LNCaP clone FGC (cell line): ENCODE measurements at regions not wholly inside any gene's neighbourhood (a gene's known extent, or its start where the extent isn't known, plus 50 kb on each side); places are given as distances from the start of the nearest gene placed in this dataset.
A peak's percentile ranks its signal among the peaks of the same experiment; 100 is the strongest.

Experiments used
- DNase-seq: peaks from one replicate; pipeline ENCODE4 v3.0.0-alpha.2; 2011; ENCODE audit warnings: low read depth
- H3K4me3 ChIP-seq: 2 replicates; pipeline ENCODE4 v1.5.1; 2011; ENCODE audit warnings: mild to moderate bottlenecking, low read depth, low read length, control low read depth
- TF ChIP-seq, protein P1 (sequence below): IDR thresholded peaks from 2 replicates; pipeline ENCODE4 v1.5.1; 2012; ENCODE audit warnings: mild to moderate bottlenecking; ENCODE audit not compliant: control insufficient read depth, insufficient read depth; ENCODE audit errors: extremely low read depth

- TF ChIP-seq, protein P1, sequence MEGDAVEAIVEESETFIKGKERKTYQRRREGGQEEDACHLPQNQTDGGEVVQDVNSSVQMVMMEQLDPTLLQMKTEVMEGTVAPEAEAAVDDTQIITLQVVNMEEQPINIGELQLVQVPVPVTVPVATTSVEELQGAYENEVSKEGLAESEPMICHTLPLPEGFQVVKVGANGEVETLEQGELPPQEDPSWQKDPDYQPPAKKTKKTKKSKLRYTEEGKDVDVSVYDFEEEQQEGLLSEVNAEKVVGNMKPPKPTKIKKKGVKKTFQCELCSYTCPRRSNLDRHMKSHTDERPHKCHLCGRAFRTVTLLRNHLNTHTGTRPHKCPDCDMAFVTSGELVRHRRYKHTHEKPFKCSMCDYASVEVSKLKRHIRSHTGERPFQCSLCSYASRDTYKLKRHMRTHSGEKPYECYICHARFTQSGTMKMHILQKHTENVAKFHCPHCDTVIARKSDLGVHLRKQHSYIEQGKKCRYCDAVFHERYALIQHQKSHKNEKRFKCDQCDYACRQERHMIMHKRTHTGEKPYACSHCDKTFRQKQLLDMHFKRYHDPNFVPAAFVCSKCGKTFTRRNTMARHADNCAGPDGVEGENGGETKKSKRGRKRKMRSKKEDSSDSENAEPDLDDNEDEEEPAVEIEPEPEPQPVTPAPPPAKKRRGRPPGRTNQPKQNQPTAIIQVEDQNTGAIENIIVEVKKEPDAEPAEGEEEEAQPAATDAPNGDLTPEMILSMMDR, result no peak
- no peak overlapping the region for H3K4me3 ChIP-seq
- DNase-seq, result no peak
Observed at GRCh38 chr6:767755-768512, 75.0 kb upstream of the EXOC2 start.

DNA sequence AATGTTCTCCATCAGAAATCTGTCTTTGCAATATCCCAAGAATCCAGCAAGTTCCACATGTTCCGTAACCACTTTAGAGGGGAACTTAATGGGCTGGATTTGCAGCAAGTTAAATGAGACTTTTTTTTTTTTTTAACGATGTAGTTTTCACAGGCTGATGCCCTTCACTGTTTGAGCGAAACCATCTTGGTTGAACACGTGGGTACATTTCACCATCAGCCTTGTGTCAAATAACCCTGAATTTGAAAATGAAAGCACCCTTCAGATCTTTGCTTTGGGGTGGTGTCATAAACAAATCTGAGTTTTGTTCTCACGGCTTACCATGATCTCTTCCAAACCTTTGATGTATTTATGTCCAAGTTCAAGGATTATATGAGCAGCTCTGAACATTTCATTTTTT, 73.7 kb upstream of the EXOC2 start:
- no peak for DNase-seq
- TF ChIP-seq, protein P1, result no peak
- no peak overlapping the region for H3K4me3 ChIP-seq

DNA sequence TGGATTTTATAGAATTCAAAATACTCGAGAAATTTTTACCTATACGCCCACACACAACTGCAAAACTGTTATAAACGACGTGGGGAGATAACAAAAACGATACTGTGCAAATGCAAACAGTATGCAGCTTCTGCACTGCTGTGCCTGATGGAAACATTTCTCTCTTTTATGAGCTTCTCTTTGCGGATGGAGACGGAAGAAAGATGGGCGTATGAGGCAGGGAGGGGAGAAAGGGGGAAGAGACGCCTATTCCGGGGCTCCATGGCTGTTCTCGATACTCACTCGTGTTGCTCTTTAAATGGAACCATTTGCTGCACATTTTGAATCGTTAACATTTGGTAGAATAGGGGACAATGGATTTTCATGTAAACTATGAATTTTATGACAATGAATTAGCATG, 69.1 kb upstream of the EXOC2 start:
- H3K4me3 ChIP-seq, result no peak overlapping the region
- TF ChIP-seq, protein P1, result no peak
- DNase-seq, result no peak

DNA sequence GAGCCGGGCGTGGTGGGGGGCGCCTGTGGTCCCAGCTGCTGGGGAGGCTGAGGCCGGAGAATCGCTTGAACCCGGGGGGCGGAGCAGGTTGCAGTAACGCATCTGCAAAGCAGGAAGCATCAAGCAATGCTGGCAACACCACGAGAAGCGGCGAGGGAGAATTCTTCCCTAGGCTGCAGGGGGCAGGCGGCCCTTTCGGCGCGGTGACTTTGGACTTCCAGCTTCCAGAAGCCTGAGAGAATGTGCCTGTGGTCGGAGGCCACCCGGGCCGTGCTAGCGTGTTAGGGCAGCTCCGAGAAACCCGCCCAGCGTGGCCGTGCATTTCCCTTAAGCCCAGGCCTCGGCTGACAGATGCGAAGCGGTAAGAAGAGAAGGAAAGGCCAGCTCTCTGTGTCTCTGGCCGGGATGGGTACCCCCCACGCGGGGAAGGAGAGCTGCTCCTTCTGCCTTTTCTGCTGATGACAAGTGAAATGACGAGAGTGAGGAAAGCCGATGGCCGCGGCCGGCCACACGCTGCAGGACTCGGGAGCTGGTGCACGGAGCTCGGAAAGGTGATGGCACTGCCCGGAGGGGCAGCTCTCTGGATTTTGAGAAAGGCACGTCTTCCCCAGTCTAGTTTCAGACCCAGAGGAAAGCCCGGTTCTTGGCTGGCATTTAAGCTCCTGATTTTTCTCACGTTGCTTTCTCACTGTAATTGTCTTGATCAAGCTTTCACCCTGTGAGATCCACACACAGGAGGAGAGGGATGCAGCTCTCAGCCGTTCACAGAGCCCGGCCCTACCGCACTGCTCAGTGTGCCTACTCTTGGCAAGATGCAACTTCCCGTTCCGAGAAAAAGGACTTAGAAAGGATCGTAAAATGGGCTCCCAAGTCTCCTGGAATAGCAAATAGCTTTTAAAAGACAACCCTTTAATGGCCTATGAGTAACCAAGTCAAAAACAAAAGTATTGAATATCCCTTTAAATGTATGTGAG, 68.3 kb upstream of the EXOC2 start:
- TF ChIP-seq, protein P1, result no peak
- DNase-seq, result peak; percentile 10

GRCh38 chr6:759729-760128, 66.8 kb upstream of the EXOC2 start:
- TF ChIP-seq, protein P1, result no peak
- no peak for DNase-seq
- H3K4me3 ChIP-seq, result no peak overlapping the region

More for the DNA sequence above, 68.3 kb upstream of the EXOC2 start:
- H3K4me3 ChIP-seq, result no peak overlapping the region

DNA sequence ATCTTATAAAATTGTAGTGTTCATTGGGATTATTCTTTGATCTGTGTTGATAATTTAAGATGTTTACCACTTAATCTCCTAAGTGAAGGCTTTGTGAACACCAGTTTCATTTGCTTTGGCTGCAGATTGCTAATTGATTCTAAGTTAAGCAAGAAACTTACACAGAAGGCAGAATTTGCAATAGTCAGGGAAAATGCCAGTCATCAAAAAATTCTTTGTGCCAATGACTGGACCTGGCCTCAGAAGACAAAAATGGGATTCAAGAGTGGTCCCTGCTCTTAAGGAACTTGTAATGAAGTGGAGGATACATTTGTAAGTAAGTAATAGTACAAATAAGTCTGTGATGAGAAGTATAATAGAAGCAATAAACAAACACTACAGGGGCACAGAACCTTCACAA, 63.3 kb upstream of the EXOC2 start:
- H3K4me3 ChIP-seq, result no peak overlapping the region
- no peak for DNase-seq
- TF ChIP-seq, protein P1, result no peak
